OCI-LY3 (cell line): ENCODE measurements at regions not wholly inside any gene's neighbourhood (a gene's known extent, or its start where the extent isn't known, plus 50 kb on each side); places are given as distances from the start of the nearest gene placed in this dataset.

Experiments used
- CTCF ChIP-seq: fragments of 200-600, 300-600 bp; sonication (generic); IDR thresholded peaks from 2 replicates; pipeline ENCODE4 v1.5.1; 2014; ENCODE audit warnings: antibody characterized with exemption, low read length, low read depth
- EZH2phosphoT487 ChIP-seq: fragments of 200-600 bp; shearing (Covaris generic); IDR thresholded peaks from 2 replicates; pipeline ENCODE4 v1.6.1; 2018; ENCODE audit warnings: antibody characterized with exemption, mixed run types, low read depth

- TF ChIP-seq CTCF, result no peak
- no peak for TF ChIP-seq EZH2phosphoT487
Measured at GRCh38 chr4:67082746-67083145, 462.6 kb downstream of the CENPC start.
